SIG-M5 (cell line): ENCODE measurements at regions not wholly inside any gene's neighbourhood (a gene's known extent, or its start where the extent isn't known, plus 50 kb on each side); places are given as distances from the start of the nearest gene placed in this dataset.
"Not testable (repeated sequence)": the region's sequence is repeated elsewhere in the genome, so short reads cannot be mapped to it uniquely, and the experiment has no call there.

Experiments used
- DNase-seq: peaks from one replicate; lab custom pipeline; 2025; lab: John Stamatoyannopoulos, UW

GRCh38 chr14:58730792-58731464, 93.2 kb downstream of the DACT1 start:
- no peak for DNase-seq

GRCh38 chr14:58731465-58732293, 93.9 kb downstream of the DACT1 start:
- DNase-seq: no peak

DNA sequence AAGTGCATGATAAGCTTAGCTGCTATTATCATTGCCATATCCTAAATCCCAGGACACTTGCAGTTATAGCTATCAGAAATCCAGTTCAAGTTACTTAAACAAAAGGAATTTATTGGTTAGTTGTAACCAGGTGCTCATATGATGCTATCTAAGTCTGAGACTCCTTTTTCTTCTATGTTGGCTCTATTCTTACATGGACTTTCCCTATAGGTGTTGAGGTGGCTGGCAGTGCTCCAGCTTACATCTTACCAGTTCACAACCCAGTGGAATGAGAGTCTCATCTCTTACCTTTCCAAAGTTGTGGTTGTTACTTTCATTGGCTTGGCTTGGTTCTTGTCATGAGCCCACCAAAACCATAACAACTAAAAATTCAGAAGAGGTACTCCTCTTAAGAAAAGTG, 94.6 kb downstream of the DACT1 start:
- DNase-seq: no peak

DNA sequence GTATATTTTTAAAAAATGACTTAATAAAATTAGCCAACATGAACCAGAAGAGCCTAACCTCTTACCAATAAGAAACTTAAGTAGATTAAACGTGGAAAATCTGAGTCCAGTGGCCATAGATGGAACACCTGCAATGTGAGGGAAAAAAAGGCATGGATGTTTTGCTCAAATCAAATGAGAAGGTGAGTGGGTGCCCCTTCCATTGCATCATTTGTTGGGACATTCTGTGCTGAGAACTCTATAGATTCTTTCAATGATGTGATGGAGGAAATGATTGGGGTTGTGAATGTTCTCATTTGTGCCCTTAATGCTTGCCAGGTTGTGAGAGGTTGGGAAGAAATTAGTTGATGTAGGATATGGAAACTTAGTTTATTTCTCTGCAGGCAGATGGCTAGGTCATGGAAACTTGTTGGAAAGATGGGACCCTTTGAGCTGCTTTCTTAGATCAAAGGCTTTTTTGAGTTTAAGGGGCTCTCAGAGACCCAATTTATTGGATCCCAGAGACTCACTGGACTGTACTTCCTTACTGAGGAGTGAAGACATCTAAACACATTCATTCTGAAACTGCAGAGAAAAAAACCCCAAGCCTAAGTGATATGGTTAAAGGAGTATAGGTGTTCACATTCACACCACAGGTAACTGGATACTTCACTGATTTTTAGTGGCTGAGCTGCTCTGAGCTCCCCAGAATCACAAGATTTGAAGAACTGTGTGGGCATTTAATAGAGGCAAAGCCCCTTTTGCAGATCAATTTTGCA, 95.9 kb downstream of the DACT1 start:
- DNase-seq: no peak

GRCh38 chr14:58735596-58735995, 97.8 kb downstream of the DACT1 start:
- DNase-seq: no peak

- no peak for DNase-seq
Measured at GRCh38 chr14:58736606-58737005, 98.8 kb downstream of the DACT1 start.

GRCh38 chr14:58737511-58737910, 99.7 kb downstream of the DACT1 start:
- DNase-seq: no peak

DNA sequence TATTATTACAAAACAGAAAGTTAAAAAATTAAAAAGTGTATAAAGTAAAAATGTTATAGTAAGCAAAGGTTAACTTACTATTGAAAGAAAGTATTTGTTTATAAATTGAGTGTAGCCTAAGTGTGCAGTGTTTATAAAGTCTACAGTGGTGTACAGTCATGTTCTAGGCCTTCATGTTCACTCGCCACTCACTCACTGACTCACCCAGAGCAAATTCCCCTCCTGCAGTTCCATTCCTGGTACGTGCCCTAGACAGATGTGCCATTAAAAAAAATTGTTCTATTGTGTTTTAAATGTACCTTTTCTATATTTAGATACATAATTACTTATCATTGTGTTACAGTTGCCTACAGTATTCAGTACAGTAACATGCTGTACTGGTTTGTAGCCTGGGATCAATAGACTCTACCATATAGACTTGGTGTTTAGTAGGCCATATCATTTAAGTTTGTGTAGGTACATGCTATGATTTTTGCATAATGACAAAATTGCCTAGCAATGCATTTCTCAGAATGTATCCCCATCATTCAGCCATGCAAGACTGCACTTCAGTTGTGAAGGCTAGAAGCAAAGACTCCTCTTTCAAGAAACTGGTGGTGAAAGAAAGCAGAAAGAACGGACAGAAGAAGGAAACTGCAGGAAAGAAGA, 100.6 kb downstream of the DACT1 start:
- DNase-seq: no peak

- DNase-seq: no peak
Measured at GRCh38 chr14:58738876-58739275, 101.1 kb downstream of the DACT1 start.

DNA sequence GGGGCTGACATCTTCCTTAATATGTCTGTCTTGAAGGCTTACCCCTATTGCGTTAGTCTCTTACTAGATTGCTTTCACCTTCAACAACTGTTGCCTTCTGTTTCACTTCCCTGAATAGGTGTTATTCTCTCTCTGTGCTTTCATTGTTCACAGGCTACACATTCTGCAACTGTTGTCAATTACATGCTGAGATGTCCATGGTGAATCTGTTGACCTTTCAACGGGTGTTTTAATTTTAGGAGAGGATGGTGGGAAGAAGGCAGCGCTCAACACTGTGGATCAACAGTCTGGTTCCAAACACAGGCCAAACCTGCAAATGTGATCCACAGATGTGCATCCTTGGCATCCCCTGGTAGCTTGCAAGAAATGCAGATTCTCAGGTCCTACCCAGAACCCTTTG, 101.9 kb downstream of the DACT1 start:
- no peak for DNase-seq

DNA sequence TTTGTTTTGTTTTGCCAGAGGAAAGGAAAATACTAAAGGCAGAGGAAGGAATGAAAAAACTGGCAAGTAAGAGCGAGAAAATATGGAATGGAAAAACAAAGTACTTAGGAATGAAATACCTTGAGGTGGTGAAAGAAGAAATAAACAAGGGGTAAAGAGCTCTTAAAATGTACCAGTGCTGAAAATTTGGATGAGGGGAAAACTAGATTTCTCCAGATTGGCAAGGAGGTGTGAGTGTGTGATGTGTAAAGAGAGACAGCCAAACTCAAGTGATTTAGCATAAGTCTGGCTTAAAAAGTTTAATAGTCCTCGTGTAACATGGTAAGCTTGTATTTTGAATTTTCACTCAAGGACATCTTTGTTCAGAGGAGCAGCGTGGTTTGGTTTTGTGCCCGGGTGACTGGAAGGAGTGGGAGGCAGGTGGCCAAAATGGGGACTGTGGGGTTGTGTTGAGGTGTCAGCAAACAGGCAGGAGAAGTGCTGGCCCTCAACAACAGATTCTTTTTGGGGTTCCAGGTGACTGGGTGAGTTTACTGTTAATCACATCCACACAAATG, 102.7 kb downstream of the DACT1 start:
- no peak for DNase-seq

DNA sequence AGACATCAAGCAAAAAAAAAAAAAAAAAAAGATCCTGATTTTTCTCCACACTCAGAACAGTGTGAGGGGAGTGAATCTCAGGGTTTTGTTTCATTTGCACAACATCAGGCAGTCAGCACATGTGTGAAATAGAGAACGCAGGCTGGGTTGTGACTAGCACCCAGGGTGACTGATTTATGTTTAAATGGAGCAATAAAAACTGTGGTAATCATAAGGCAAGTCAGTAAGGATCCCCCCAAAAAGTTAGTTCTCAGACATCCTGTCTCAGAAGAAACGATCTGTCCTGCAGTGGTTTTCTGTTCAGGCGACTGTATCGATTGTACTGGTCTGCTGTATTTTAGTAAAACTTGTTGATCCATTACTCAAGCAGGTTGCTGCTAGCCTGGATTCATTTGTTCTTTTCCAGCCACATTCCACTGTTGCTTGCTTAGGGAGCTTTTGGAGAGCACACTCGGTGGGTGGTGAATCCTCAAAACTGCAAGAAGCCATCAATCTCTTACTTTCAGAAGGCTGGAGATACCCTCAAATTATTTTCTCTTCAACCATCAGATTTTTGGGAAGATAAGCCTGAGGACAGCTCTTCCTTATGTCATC, 107.1 kb downstream of the DACT1 start:
- no peak for DNase-seq

- DNase-seq: no peak
Measured at GRCh38 chr14:58746261-58746660, 108.5 kb downstream of the DACT1 start.

- DNase-seq: no peak
Measured at GRCh38 chr14:58746701-58747100, 108.9 kb downstream of the DACT1 start.

GRCh38 chr14:58747181-58747580, 109.4 kb downstream of the DACT1 start:
- peak; percentile 33 for DNase-seq

GRCh38 chr14:58748251-58748650, 110.5 kb downstream of the DACT1 start:
- DNase-seq: not testable (repeated sequence)

DNA sequence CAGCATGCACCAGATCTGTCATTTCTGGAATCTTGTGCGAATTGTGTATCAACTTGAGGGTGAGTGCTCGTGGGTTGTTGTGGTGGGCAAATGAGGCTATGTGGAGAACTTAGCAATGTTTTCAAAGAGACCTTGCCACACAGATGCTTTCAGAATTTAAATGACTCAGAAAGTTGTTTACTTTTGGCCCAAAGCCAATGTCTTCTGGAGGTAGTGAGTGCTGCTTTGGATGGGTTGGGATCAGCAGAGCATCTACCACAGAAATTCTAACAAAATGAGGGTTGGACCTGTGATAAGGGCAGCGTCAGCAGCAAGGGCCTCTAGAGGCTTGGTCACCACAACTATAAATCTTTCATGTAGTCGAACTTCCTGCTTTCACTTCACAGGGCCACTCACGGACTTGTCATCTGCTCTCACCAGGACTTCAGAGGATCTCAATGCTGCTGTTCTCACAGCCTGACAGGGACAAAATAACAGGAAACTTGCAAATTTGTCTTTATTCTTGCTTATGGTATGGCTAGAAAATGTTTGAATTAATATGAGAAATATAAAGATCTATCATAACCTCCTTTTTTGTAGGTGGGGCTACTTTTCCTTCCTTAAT, 111.4 kb downstream of the DACT1 start:
- no peak for DNase-seq

- DNase-seq: no peak
Measured at GRCh38 chr14:58750321-58751269, 112.8 kb downstream of the DACT1 start.

DNA sequence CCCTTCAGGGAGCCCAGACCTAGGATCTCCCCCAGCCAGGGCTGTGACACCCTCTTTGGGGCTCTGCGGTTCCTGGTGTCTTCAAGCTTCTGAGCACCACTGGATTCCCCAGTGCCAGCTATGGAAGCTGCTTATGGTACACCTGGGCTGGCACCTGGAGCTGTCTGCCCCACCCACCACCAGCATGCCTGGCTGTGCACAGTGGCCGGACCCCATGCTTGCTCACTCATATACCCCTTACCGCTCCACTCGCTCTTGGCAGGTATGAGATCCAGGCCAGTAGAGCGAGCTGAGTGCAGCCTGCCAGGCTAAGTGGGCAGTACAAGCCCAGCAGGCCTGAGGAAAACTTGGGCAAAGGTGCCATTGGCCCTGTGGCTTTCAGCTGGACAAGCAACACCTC, 114.0 kb downstream of the DACT1 start:
- no peak for DNase-seq

- DNase-seq: no peak
Measured at GRCh38 chr14:58752289-58752688, 114.5 kb downstream of the DACT1 start.
